DOHH2 (cell line): ENCODE measurements at regions not wholly inside any gene's neighbourhood (a gene's known extent, or its start where the extent isn't known, plus 50 kb on each side); places are given as distances from the start of the nearest gene placed in this dataset.

Experiments used
- H3F3A ChIP-seq: fragments of 200-600 bp; sonication (generic), shearing (Covaris generic); 2 replicates; pipeline ENCODE4 v1.6.0; 2016; ENCODE audit warnings: antibody characterized with exemption, mild to moderate bottlenecking; ENCODE audit not compliant: control insufficient read depth, insufficient read depth
- H3K27ac ChIP-seq: fragments of 200-600 bp; sonication (generic); 2 replicates; pipeline ENCODE4 v1.5.1; 2014; ENCODE audit warnings: low read depth, mild to moderate bottlenecking, low read length, moderate library complexity
- H3K27me3 ChIP-seq: fragments of 200-600 bp; sonication (generic); 2 replicates; pipeline ENCODE4 v1.6.1; 2014; ENCODE audit warnings: mild to moderate bottlenecking, low read length, mixed read lengths; ENCODE audit not compliant: control insufficient read depth
- H3K36me3 ChIP-seq: fragments of 200-600 bp; sonication (generic); 2 replicates; pipeline ENCODE4 v1.6.1; 2014; ENCODE audit warnings: mild to moderate bottlenecking, low read length, moderate library complexity, mixed read lengths; ENCODE audit not compliant: control insufficient read depth
- H3K4me1 ChIP-seq: fragments of 200-600 bp; sonication (generic); 2 replicates; pipeline ENCODE4 v1.6.1; 2014; ENCODE audit warnings: mild to moderate bottlenecking, low read length, mixed read lengths; ENCODE audit not compliant: control insufficient read depth
- H3K4me2 ChIP-seq: fragments of 200-600 bp; sonication (generic); 2 replicates; pipeline ENCODE4 v1.6.0; 2014; ENCODE audit warnings: mild to moderate bottlenecking, low read length, moderate library complexity
- H3K4me3 ChIP-seq: fragments of 200-600 bp; sonication (generic); 2 replicates; pipeline ENCODE4 v1.5.1; 2014; ENCODE audit warnings: mild to moderate bottlenecking, low read length, mixed read lengths
- H3K79me2 ChIP-seq: fragments of 200-600 bp; sonication (generic); 2 replicates; pipeline ENCODE4 v1.6.1; 2014; ENCODE audit warnings: mild to moderate bottlenecking, low read length, mixed read lengths; ENCODE audit not compliant: control insufficient read depth
- H3K9me2 ChIP-seq: fragments of 200-600 bp; sonication (generic); replicated peaks from 2 replicates; pipeline ENCODE4 v1.6.1; 2014; ENCODE audit warnings: mild to moderate bottlenecking, low read length, mixed read lengths; ENCODE audit not compliant: control insufficient read depth
- H3K9me3 ChIP-seq: fragments of 200-600 bp; sonication (generic); 2 replicates; pipeline ENCODE4 v1.6.1; 2014; ENCODE audit warnings: antibody characterized with exemption, low read length, mixed read lengths; ENCODE audit not compliant: control insufficient read depth, insufficient read depth
- H4K20me1 ChIP-seq: fragments of 200-600 bp; sonication (generic); 2 replicates; pipeline ENCODE4 v1.6.0; 2014; ENCODE audit warnings: low read depth, mild to moderate bottlenecking, antibody characterized with exemption, low read length, moderate library complexity; ENCODE audit not compliant: control insufficient read depth, insufficient read depth
- CTCF ChIP-seq: fragments of 200-600 bp; sonication (generic); IDR thresholded peaks from one replicate; pipeline ENCODE4 v1.5.1; 2014; ENCODE audit warnings: antibody characterized with exemption, mild to moderate bottlenecking, low read depth, low read length; ENCODE audit not compliant: poor library complexity, severe bottlenecking
- EZH2phosphoT487 ChIP-seq: fragments of 200-600 bp; sonication (generic); IDR thresholded peaks from 2 replicates; pipeline ENCODE4 v1.6.1; 2017; ENCODE audit warnings: borderline replicate concordance, mild to moderate bottlenecking, antibody characterized with exemption, low read length, moderate library complexity, mixed read lengths

DNA sequence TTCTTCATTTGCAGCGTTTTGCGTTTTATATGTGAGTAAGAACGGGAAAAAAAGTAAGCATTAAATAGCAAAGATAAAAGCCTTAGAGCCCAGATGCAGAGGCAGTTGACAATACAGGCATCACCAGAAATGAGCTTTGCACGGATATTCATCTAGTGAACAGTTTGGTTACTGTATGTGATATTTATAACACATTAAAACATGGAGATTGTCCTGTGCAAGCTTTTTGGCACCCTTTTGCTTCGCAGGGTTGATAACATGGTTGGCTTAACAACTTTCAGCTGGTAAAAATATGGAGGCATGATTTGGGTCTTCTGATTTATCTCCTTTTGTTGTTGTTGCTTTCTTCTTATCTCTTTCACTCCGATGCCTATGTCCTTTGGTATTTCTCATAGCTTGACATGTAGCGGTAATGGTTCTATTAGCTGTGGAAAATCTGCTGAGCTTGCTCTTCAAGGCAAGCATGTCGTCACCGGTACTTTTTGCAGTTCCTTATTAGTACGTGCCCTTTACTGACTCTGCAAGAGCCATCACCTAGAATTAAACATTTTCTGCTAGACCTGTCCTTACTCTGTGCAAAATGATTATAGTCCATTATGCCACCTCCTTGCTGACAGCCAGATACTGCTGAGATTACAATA, 102.9 kb downstream of the PCDH7 start:
- TF ChIP-seq EZH2phosphoT487 = no peak
- no peak for TF ChIP-seq CTCF
- Histone ChIP-seq H3K4me2 (no peak overlapping the region), H3K4me1 (peaks cover 13% of the 10 kb centered on the region), H3K9me3 (no peaks in the 10 kb centered on the region), H3K27me3 (no peaks in the 10 kb centered on the region), H4K20me1 (no peaks in the 10 kb centered on the region), H3K27ac (no peak overlapping the region), H3K79me2 (no peaks in the 10 kb centered on the region), H3K36me3 (no peaks in the 10 kb centered on the region), H3F3A (no peaks in the 10 kb centered on the region), H3K4me3 (no peak overlapping the region), H3K9me2 (no peaks in the 10 kb centered on the region)

DNA sequence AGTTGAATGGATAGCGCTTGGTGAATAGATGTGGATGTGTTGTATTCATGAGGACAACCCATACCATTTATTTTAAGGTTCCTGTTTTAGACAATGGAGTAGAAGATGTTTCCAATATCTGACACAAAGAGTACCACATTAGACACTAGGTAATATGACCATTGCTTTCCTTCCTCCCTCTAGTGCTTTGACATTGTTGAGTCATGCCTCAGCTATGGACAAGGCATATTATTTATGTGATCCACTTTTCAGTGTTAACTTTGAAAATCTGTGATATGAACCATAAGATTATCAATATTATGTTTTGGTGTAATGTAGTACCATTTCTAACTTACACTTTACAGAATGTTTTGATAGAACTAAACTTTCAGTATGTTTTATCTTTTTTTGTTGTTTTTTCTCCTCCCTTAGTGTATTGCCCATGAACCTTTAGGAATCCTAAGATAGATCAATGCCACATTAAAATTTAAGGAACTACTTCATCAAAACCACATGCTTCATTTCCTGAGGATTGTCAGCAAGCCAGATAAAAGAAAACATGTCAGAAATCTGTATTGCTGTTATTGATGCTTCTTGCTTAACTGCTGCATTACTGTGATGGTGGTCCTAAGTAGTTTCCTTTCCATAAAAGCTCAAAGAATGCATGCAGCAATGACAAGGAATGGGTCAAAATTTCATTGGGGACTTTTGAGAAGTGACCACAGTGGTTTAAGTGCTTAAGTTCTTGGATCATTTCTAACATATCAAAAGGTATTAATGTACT, 105.0 kb downstream of the PCDH7 start:
- no peaks in the 10 kb centered on the region for H3K36me3 ChIP-seq
- peaks cover 33% of the 10 kb centered on the region for H3K4me1 ChIP-seq
- no peaks in the 10 kb centered on the region for H4K20me1 ChIP-seq
- no peak overlapping the region for H3K27ac ChIP-seq
- no peaks in the 10 kb centered on the region for H3F3A ChIP-seq
- no peaks in the 10 kb centered on the region for H3K9me2 ChIP-seq
- no peaks in the 10 kb centered on the region for H3K9me3 ChIP-seq
- H3K27me3 ChIP-seq = no peaks in the 10 kb centered on the region
- H3K79me2 ChIP-seq = no peaks in the 10 kb centered on the region
- no peak overlapping the region for H3K4me2 ChIP-seq
- TF ChIP-seq CTCF (no peak), EZH2phosphoT487 (no peak)
- no peak overlapping the region for H3K4me3 ChIP-seq

GRCh38 chr4:30828264-30828926, 108.2 kb downstream of the PCDH7 start:
- Histone ChIP-seq H3K4me1 (peaks cover 60% of the 10 kb centered on the region), H3K27ac (peak overlapping the region; percentile 78), H4K20me1 (no peaks in the 10 kb centered on the region)

More at GRCh38 chr4:30828264-30828926, 108.2 kb downstream of the PCDH7 start:
- H3K36me3 ChIP-seq = no peaks in the 10 kb centered on the region; the same call in 1 of the 2 replicates
- H3K9me2 ChIP-seq = no peaks in the 10 kb centered on the region
- TF ChIP-seq CTCF (no peak), EZH2phosphoT487 (no peak)
- H3K4me2 ChIP-seq = peak overlapping the region; percentile 49
- H3K4me3 ChIP-seq = peak overlapping the region; percentile 21; the same call in 1 of the 2 replicates
- no peaks in the 10 kb centered on the region for H3K79me2 ChIP-seq
- no peaks in the 10 kb centered on the region for H3K9me3 ChIP-seq
- H3K27me3 ChIP-seq = no peaks in the 10 kb centered on the region
- no peaks in the 10 kb centered on the region for H3F3A ChIP-seq
